ENCODE measurements at regions not wholly inside any gene's neighbourhood (a gene's known extent, or its start where the extent isn't known, plus 50 kb on each side); places are given as distances from the start of the nearest gene placed in this dataset.
"Not testable (repeated sequence)": the region's sequence is repeated elsewhere in the genome, so short reads cannot be mapped to it uniquely, and the experiment has no call there.

DNA sequence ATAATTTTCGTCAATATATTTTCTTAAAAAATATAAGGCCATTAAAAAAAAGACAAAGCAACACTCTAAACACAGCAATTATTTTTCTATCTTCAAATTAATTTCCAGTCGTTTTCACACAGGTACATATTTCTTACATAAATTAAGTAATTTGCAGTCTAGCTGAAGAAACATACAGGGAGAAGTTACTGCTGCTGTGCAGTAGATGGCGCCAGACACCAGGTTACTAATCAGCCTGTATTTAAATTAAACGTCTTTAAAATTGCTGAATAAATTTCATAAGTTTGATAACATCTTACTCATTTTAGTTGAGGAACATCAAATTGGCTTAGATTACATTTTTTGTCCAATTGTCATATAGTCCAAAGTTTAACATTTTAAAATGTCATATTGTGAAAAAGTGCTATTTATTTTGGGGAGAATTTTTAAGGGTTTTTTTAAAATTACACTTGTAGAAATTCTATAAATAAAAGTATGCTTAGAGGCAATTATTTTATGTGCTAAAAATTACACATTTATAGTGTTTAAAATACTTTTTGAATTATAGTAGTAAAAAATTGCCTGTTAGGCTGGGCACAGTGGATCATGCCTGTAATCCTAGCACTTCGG is 88.4 kb downstream of the PMAIP1 start:
- Histone ChIP-seq H3K27me3 (ENCODE audit: control insufficient read depth, insufficient read depth, low read length) (no peaks in the 10 kb centered on the region), H3K36me3 (ENCODE audit: control insufficient read depth, insufficient read depth, low read length) (no peaks in the 10 kb centered on the region), H3K9me3 (ENCODE audit: control insufficient read depth, insufficient read depth, low read length) (no peaks in the 10 kb centered on the region), H3K4me1 (ENCODE audit: control insufficient read depth, insufficient read depth, low read length) (no peaks in the 10 kb centered on the region), H3K4me3 (ENCODE audit: low read depth, low read length) (no peak overlapping the region), H3K9ac (ENCODE audit: low read depth, low read length) (no peak overlapping the region), H3K27ac (ENCODE audit: low read depth, low read length) (no peak overlapping the region)

DNA sequence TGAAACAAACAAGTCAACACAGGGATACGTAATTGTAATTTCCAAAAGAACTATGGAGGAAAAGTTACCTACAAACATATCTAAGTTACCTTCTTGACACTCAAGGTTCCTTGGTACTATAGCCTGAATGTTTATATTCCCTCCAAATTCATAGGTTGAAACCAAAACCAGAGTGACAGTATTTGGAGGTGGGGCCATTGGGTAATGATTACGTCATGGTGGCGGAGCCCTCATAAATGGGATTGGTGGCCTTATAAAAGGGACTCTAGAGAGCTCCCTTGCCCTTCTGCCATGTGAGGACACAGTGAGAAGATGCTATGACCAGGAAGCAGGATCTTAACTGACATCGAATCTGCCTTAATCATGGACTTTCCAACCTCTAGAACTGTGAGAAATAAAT is 87.3 kb downstream of the PMAIP1 start:
- Histone ChIP-seq H3K4me3 (ENCODE audit: low read depth, low read length) (no peak overlapping the region), H3K9me3 (ENCODE audit: control insufficient read depth, insufficient read depth, low read length) (no peaks in the 10 kb centered on the region), H3K4me1 (ENCODE audit: control insufficient read depth, insufficient read depth, low read length) (no peaks in the 10 kb centered on the region), H3K27me3 (ENCODE audit: control insufficient read depth, insufficient read depth, low read length) (no peaks in the 10 kb centered on the region), H3K9ac (ENCODE audit: low read depth, low read length) (no peak overlapping the region), H3K27ac (ENCODE audit: low read depth, low read length) (no peak overlapping the region), H3K36me3 (ENCODE audit: control insufficient read depth, insufficient read depth, low read length) (no peaks in the 10 kb centered on the region)

DNA sequence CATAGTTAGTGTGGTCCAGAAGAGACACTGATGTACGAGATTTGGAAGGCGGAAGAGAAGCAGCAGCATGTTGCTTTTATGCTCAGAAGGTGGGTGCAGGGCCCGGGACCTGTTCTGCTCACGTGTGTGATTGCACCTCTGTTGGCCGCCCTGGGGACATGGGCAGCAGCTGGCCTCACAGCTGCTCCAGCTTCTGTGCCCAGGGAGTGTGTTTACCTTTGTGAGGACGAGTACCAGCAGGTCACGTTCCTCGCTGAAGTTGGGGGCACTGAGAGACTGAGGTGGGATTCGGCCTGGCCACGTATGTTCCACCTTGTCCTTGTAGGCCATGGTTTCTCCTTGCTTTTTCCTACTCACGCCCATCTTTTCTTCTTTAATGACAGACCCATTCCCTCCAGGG is 86.3 kb downstream of the PMAIP1 start:
- Histone ChIP-seq H3K36me3 (ENCODE audit: control insufficient read depth, insufficient read depth, low read length) (no peaks in the 10 kb centered on the region), H3K27ac (ENCODE audit: low read depth, low read length) (no peak overlapping the region), H3K9me3 (ENCODE audit: control insufficient read depth, insufficient read depth, low read length) (no peaks in the 10 kb centered on the region), H3K27me3 (ENCODE audit: control insufficient read depth, insufficient read depth, low read length) (no peaks in the 10 kb centered on the region), H3K9ac (ENCODE audit: low read depth, low read length) (no peak overlapping the region), H3K4me3 (ENCODE audit: low read depth, low read length) (no peak overlapping the region), H3K4me1 (ENCODE audit: control insufficient read depth, insufficient read depth, low read length) (no peaks in the 10 kb centered on the region)

DNA sequence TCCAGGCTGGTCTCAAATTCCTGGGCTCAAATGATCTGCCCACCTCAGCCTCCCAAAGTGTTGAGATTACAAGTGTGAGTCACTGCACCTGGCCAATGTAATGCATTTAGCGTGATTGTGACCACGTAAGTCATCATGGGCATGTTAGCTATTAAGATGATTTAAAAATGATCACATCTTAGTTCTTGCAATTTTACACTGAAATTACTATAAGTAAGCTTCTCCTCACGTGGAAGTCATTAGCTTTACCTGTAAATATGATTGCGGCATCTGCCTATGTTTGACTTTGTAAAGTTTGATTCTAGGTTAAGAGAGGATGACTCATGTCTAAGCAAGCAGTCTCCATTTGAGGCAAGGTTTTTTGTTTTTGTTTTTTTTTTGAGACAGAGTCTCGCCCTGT is 85.5 kb downstream of the PMAIP1 start:
- Histone ChIP-seq H3K9ac (ENCODE audit: low read depth, low read length) (no peak overlapping the region), H3K36me3 (ENCODE audit: control insufficient read depth, insufficient read depth, low read length) (no peaks in the 10 kb centered on the region), H3K27ac (ENCODE audit: low read depth, low read length) (no peak overlapping the region), H3K27me3 (ENCODE audit: control insufficient read depth, insufficient read depth, low read length) (no peaks in the 10 kb centered on the region), H3K4me1 (ENCODE audit: control insufficient read depth, insufficient read depth, low read length) (no peaks in the 10 kb centered on the region), H3K4me3 (ENCODE audit: low read depth, low read length) (no peak overlapping the region), H3K9me3 (ENCODE audit: control insufficient read depth, insufficient read depth, low read length) (no peaks in the 10 kb centered on the region)

- Histone ChIP-seq H3K27me3 (ENCODE audit: control insufficient read depth, insufficient read depth, low read length) (no peaks in the 10 kb centered on the region), H3K27ac (ENCODE audit: low read depth, low read length) (no peak overlapping the region), H3K4me3 (ENCODE audit: low read depth, low read length) (no peak overlapping the region), H3K4me1 (ENCODE audit: control insufficient read depth, insufficient read depth, low read length) (no peaks in the 10 kb centered on the region), H3K9ac (ENCODE audit: low read depth, low read length) (no peak overlapping the region), H3K9me3 (ENCODE audit: control insufficient read depth, insufficient read depth, low read length) (no peaks in the 10 kb centered on the region), H3K36me3 (ENCODE audit: control insufficient read depth, insufficient read depth, low read length) (no peaks in the 10 kb centered on the region)
Observed at GRCh38 chr18:59983506-59983905, 83.7 kb downstream of the PMAIP1 start.

GRCh38 chr18:59980188-59980637 is 80.4 kb downstream of the PMAIP1 start:
- H3K4me3 ChIP-seq (ENCODE audit: low read depth, low read length), result no peak overlapping the region
- no peak overlapping the region for H3K9ac ChIP-seq (ENCODE audit: low read depth, low read length)
- no peak overlapping the region for H3K27ac ChIP-seq (ENCODE audit: low read depth, low read length)
- no peaks in the 10 kb centered on the region for H3K9me3 ChIP-seq (ENCODE audit: control insufficient read depth, insufficient read depth, low read length)
- H3K4me1 ChIP-seq (ENCODE audit: control insufficient read depth, insufficient read depth, low read length), result no peaks in the 10 kb centered on the region
- H3K36me3 ChIP-seq (ENCODE audit: control insufficient read depth, insufficient read depth, low read length), result no peaks in the 10 kb centered on the region
- H3K27me3 ChIP-seq (ENCODE audit: control insufficient read depth, insufficient read depth, low read length), result no peaks in the 10 kb centered on the region

DNA sequence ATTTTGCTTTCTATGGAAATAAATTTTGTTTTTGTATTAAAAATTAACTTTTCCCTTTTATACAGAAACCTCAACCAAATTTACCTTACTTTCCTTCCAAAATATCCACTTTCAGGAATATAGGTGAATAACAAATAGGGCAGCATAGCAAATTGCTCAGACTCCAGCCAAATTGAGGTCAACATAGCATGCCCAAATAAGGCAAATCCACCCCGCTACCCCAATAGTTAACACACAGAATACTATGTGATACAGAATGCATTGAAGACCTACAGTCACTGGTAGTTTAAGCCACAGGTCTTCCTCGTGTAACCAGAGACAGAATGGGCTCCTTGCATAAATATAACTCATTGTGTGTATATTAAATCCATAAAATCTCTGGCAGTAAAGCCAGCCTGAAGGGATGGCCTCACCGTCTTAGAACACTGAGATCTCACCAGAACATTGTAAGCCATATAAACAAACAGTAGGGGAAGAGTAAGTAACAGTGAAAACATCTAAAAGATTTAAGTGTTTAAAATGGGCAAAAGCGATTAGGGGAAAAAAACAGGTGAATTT is 72.2 kb downstream of the PMAIP1 start:
- Histone ChIP-seq H3K27ac (ENCODE audit: low read depth, low read length) (no peak overlapping the region), H3K9me3 (ENCODE audit: control insufficient read depth, insufficient read depth, low read length) (no peaks in the 10 kb centered on the region), H3K4me3 (ENCODE audit: low read depth, low read length) (no peak overlapping the region), H3K9ac (ENCODE audit: low read depth, low read length) (no peak overlapping the region), H3K27me3 (ENCODE audit: control insufficient read depth, insufficient read depth, low read length) (no peaks in the 10 kb centered on the region), H3K4me1 (ENCODE audit: control insufficient read depth, insufficient read depth, low read length) (no peaks in the 10 kb centered on the region), H3K36me3 (ENCODE audit: control insufficient read depth, insufficient read depth, low read length) (no peaks in the 10 kb centered on the region)

DNA sequence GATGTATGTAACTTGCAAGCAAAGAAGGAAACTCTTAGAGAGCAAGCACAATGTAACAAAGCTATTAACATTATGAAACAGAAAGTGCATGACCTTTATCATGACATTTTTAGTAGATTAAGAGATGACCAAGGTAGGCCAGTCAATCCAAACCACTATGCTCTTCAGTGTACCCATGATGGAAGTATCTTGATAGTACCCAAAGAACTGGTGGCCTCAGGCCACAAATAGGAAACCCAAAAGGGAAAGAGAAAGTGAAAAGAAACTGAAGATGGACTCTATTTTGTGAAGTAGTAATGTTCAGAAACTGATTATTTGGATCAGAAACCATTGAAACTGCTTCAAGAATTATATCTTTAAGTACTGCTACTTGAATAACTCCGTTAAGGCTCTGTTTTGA is 71.3 kb downstream of the PMAIP1 start:
- not testable (repeated sequence) for H3K9ac ChIP-seq (ENCODE audit: low read depth, low read length); H3K36me3 ChIP-seq (ENCODE audit: control insufficient read depth, insufficient read depth, low read length); H3K4me1 ChIP-seq (ENCODE audit: control insufficient read depth, insufficient read depth, low read length); H3K9me3 ChIP-seq (ENCODE audit: control insufficient read depth, insufficient read depth, low read length); H3K27ac ChIP-seq (ENCODE audit: low read depth, low read length); H3K4me3 ChIP-seq (ENCODE audit: low read depth, low read length); H3K27me3 ChIP-seq (ENCODE audit: control insufficient read depth, insufficient read depth, low read length)

DNA sequence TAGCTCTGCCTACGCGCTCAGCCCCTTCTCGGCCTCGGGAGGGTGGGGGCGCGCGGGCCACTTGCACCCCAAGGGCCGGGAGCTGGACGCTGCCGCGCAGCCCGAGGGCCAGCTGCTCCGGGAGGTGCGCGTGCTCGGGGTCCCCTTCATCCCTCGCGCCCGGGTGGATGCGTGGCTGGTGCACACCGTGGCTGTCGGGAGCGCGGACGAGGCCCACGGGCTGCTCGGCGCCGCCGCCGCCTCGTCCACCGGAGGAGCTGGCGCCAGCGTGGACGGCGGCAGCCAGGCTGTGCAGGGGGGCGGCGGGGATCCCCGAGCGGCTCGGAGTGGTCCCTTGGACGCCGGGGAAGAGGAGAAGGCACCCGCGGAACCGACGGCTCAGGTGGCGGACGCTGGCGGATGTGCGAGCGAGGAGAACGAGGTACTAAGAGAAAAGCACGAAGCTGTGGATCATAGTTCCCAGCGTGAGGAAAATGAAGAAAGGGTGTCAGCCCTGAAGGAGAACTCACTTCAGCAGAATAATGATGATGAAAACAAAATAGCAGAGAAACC is 69.8 kb downstream of the PMAIP1 start:
- H3K4me1 ChIP-seq (ENCODE audit: control insufficient read depth, insufficient read depth, low read length); H3K27me3 ChIP-seq (ENCODE audit: control insufficient read depth, insufficient read depth, low read length); H3K9ac ChIP-seq (ENCODE audit: low read depth, low read length); H3K27ac ChIP-seq (ENCODE audit: low read depth, low read length); H3K4me3 ChIP-seq (ENCODE audit: low read depth, low read length); H3K9me3 ChIP-seq (ENCODE audit: control insufficient read depth, insufficient read depth, low read length); H3K36me3 ChIP-seq (ENCODE audit: control insufficient read depth, insufficient read depth, low read length): not testable (repeated sequence)

GRCh38 chr18:59968583-59968982 is 68.8 kb downstream of the PMAIP1 start:
- no peaks in the 10 kb centered on the region for H3K27me3 ChIP-seq (ENCODE audit: control insufficient read depth, insufficient read depth, low read length)
- no peaks in the 10 kb centered on the region for H3K9me3 ChIP-seq (ENCODE audit: control insufficient read depth, insufficient read depth, low read length)
- no peaks in the 10 kb centered on the region for H3K4me1 ChIP-seq (ENCODE audit: control insufficient read depth, insufficient read depth, low read length)

GRCh38 chr18:59967878-59968277 is 68.1 kb downstream of the PMAIP1 start:
- Histone ChIP-seq H3K9me3 (ENCODE audit: control insufficient read depth, insufficient read depth, low read length) (no peaks in the 10 kb centered on the region), H3K9ac (ENCODE audit: low read depth, low read length) (no peak overlapping the region), H3K36me3 (ENCODE audit: control insufficient read depth, insufficient read depth, low read length) (no peaks in the 10 kb centered on the region), H3K4me1 (ENCODE audit: control insufficient read depth, insufficient read depth, low read length) (no peaks in the 10 kb centered on the region), H3K4me3 (ENCODE audit: low read depth, low read length) (no peak overlapping the region), H3K27ac (ENCODE audit: low read depth, low read length) (no peak overlapping the region), H3K27me3 (ENCODE audit: control insufficient read depth, insufficient read depth, low read length) (no peaks in the 10 kb centered on the region)

More at GRCh38 chr18:59968583-59968982, 68.8 kb downstream of the PMAIP1 start:
- no peak overlapping the region for H3K9ac ChIP-seq (ENCODE audit: low read depth, low read length)
- no peaks in the 10 kb centered on the region for H3K36me3 ChIP-seq (ENCODE audit: control insufficient read depth, insufficient read depth, low read length)
- no peak overlapping the region for H3K4me3 ChIP-seq (ENCODE audit: low read depth, low read length)
- H3K27ac ChIP-seq (ENCODE audit: low read depth, low read length), result no peak overlapping the region
